ENCODE measurements at regions not wholly inside any gene's neighbourhood (a gene's known extent, or its start where the extent isn't known, plus 50 kb on each side); places are given as distances from the start of the nearest gene placed in this dataset.

- no peak for DNase-seq (ENCODE audit: low spot score)
- no peak overlapping the region for H3K4ac ChIP-seq (ENCODE audit: low read length)
- H3K23ac ChIP-seq (ENCODE audit: low read depth, low read length, poor library complexity), result no peak overlapping the region
- H3K18ac ChIP-seq (ENCODE audit: low read length), result no peak overlapping the region
- H2BK5ac ChIP-seq (ENCODE audit: low read length), result no peak overlapping the region
- no peak overlapping the region for H2BK12ac ChIP-seq (ENCODE audit: low read length)
- H3K9ac ChIP-seq (ENCODE audit: low read depth, low read length, poor library complexity), result no peak overlapping the region
- H2AFZ ChIP-seq (ENCODE audit: low read length), result no peak overlapping the region
- no peak overlapping the region for H3K14ac ChIP-seq (ENCODE audit: low read length)
- no peaks in the 10 kb centered on the region for H3K79me1 ChIP-seq (ENCODE audit: low read depth, low read length)
- H3K27me3 ChIP-seq (ENCODE audit: control insufficient read depth in 3 of 3, insufficient read depth in 3 of 3, low read depth in 1 of 3, low read length in 3 of 3), result no peaks in the 10 kb centered on the region
- H3K4me3 ChIP-seq (ENCODE audit: low read length in 2 of 2), result no peak overlapping the region
- no peak overlapping the region for H4K8ac ChIP-seq (ENCODE audit: low read depth, low read length)
- no peaks in the 10 kb centered on the region for H3K9me3 ChIP-seq (replicated peaks in 1 of 2; ENCODE audit: control insufficient read depth in 2 of 2, insufficient read depth in 1 of 2, low read depth in 1 of 2, low read length in 2 of 2)
- H3K4me1 ChIP-seq (ENCODE audit: control insufficient read depth in 2 of 2, insufficient read depth in 1 of 2, low read depth in 1 of 2, low read length in 2 of 2), result no peaks in the 10 kb centered on the region
- no peaks in the 10 kb centered on the region for H3K36me3 ChIP-seq (replicated peaks in 1 of 2; ENCODE audit: control insufficient read depth in 2 of 2, insufficient read depth in 2 of 2, low read length in 2 of 2)
- WGBS, 2 donors (ENCODE audit: extremely low coverage in 2 of 2, insufficient read length in 2 of 2, insufficient replicate concordance in 1 of 2), result no CpG with 5 or more reads among the region's 10 CpGs
- H4K91ac ChIP-seq (ENCODE audit: low read depth, low read length, poor library complexity), result no peak overlapping the region
- no peak overlapping the region for H2BK15ac ChIP-seq (ENCODE audit: low read length)
- no peak overlapping the region for H3K4me2 ChIP-seq (ENCODE audit: insufficient read depth, low read length, poor library complexity, severe bottlenecking)
- no peak overlapping the region for H3K27ac ChIP-seq (replicated peaks; ENCODE audit: low read length)
- no peak overlapping the region for H2AK5ac ChIP-seq (ENCODE audit: low read depth, low read length)
- no peak overlapping the region for H2BK120ac ChIP-seq (ENCODE audit: low read depth, low read length)
These were observed 396.0 kb upstream of the RGPD4 start for GRCh38 chr2:107430596-107431266.

- no peak overlapping the region for H4K91ac ChIP-seq (ENCODE audit: low read depth, low read length, poor library complexity)
- no peak overlapping the region for H3K27ac ChIP-seq (replicated peaks; ENCODE audit: low read length)
- no peak overlapping the region for H3K23ac ChIP-seq (ENCODE audit: low read depth, low read length, poor library complexity)
- H3K9me3 ChIP-seq (replicated peaks in 1 of 2; ENCODE audit: control insufficient read depth in 2 of 2, insufficient read depth in 1 of 2, low read depth in 1 of 2, low read length in 2 of 2), result peaks cover 0 to 2% of the 10 kb centered on the region in 2 donors
- H3K9ac ChIP-seq (ENCODE audit: low read depth, low read length, poor library complexity), result no peak overlapping the region
- no peak overlapping the region for H2BK12ac ChIP-seq (ENCODE audit: low read length)
- no peak overlapping the region for H3K4me2 ChIP-seq (ENCODE audit: insufficient read depth, low read length, poor library complexity, severe bottlenecking)
- no peak overlapping the region for H2BK5ac ChIP-seq (ENCODE audit: low read length)
- no peak overlapping the region for H2AK5ac ChIP-seq (ENCODE audit: low read depth, low read length)
- H3K18ac ChIP-seq (ENCODE audit: low read length), result no peak overlapping the region
- H4K8ac ChIP-seq (ENCODE audit: low read depth, low read length), result no peak overlapping the region
- no peak for DNase-seq (ENCODE audit: low spot score)
- H2BK15ac ChIP-seq (ENCODE audit: low read length), result no peak overlapping the region
- no peaks in the 10 kb centered on the region for H3K27me3 ChIP-seq (ENCODE audit: control insufficient read depth in 3 of 3, insufficient read depth in 3 of 3, low read depth in 1 of 3, low read length in 3 of 3)
- H3K4me1 ChIP-seq (ENCODE audit: control insufficient read depth in 2 of 2, insufficient read depth in 1 of 2, low read depth in 1 of 2, low read length in 2 of 2), result no peaks in the 10 kb centered on the region
- H3K4ac ChIP-seq (ENCODE audit: low read length), result no peak overlapping the region
- H3K14ac ChIP-seq (ENCODE audit: low read length), result no peak overlapping the region
- H3K36me3 ChIP-seq (replicated peaks in 1 of 2; ENCODE audit: control insufficient read depth in 2 of 2, insufficient read depth in 2 of 2, low read length in 2 of 2), result no peaks in the 10 kb centered on the region
- H3K4me3 ChIP-seq (ENCODE audit: low read length in 2 of 2), result no peak overlapping the region
- no peak overlapping the region for H2AFZ ChIP-seq (ENCODE audit: low read length)
- H2BK120ac ChIP-seq (ENCODE audit: low read depth, low read length), result no peak overlapping the region
- no peaks in the 10 kb centered on the region for H3K79me1 ChIP-seq (ENCODE audit: low read depth, low read length)
These were observed 390.4 kb upstream of the RGPD4 start for GRCh38 chr2:107436281-107436680.

GRCh38 chr2:107437265-107437664 is 389.4 kb upstream of the RGPD4 start:
- H3K4me3 ChIP-seq (ENCODE audit: low read length in 2 of 2), result no peak overlapping the region
- no peak overlapping the region for H3K4ac ChIP-seq (ENCODE audit: low read length)
- no peak overlapping the region for H2BK15ac ChIP-seq (ENCODE audit: low read length)
- no peak overlapping the region for H3K9ac ChIP-seq (ENCODE audit: low read depth, low read length, poor library complexity)
- no peak overlapping the region for H4K91ac ChIP-seq (ENCODE audit: low read depth, low read length, poor library complexity)
- H3K9me3 ChIP-seq (replicated peaks in 1 of 2; ENCODE audit: control insufficient read depth in 2 of 2, insufficient read depth in 1 of 2, low read depth in 1 of 2, low read length in 2 of 2), result peaks cover 0 to 2% of the 10 kb centered on the region in 2 donors
- H3K4me1 ChIP-seq (ENCODE audit: control insufficient read depth in 2 of 2, insufficient read depth in 1 of 2, low read depth in 1 of 2, low read length in 2 of 2), result no peaks in the 10 kb centered on the region
- no peaks in the 10 kb centered on the region for H3K27me3 ChIP-seq (ENCODE audit: control insufficient read depth in 3 of 3, insufficient read depth in 3 of 3, low read depth in 1 of 3, low read length in 3 of 3)
- DNase-seq (ENCODE audit: low spot score), result no peak
- H3K23ac ChIP-seq (ENCODE audit: low read depth, low read length, poor library complexity), result no peak overlapping the region
- no peak overlapping the region for H3K18ac ChIP-seq (ENCODE audit: low read length)
- no peak overlapping the region for H2BK120ac ChIP-seq (ENCODE audit: low read depth, low read length)
- no peak overlapping the region for H2AK5ac ChIP-seq (ENCODE audit: low read depth, low read length)
- no peak overlapping the region for H2BK12ac ChIP-seq (ENCODE audit: low read length)
- H3K14ac ChIP-seq (ENCODE audit: low read length), result no peak overlapping the region
- H2BK5ac ChIP-seq (ENCODE audit: low read length), result no peak overlapping the region
- H2AFZ ChIP-seq (ENCODE audit: low read length), result no peak overlapping the region
- no peak overlapping the region for H3K4me2 ChIP-seq (ENCODE audit: insufficient read depth, low read length, poor library complexity, severe bottlenecking)
- no peak overlapping the region for H4K8ac ChIP-seq (ENCODE audit: low read depth, low read length)
- no peaks in the 10 kb centered on the region for H3K36me3 ChIP-seq (replicated peaks in 1 of 2; ENCODE audit: control insufficient read depth in 2 of 2, insufficient read depth in 2 of 2, low read length in 2 of 2)
- H3K79me1 ChIP-seq (ENCODE audit: low read depth, low read length), result no peaks in the 10 kb centered on the region
- H3K27ac ChIP-seq (replicated peaks; ENCODE audit: low read length), result no peak overlapping the region

GRCh38 chr2:107437807-107438206 is 388.9 kb upstream of the RGPD4 start:
- Histone ChIP-seq H3K27ac (replicated peaks; ENCODE audit: low read length) (no peak overlapping the region), H2BK5ac (ENCODE audit: low read length) (no peak overlapping the region), H3K36me3 (replicated peaks in 1 of 2; ENCODE audit: control insufficient read depth in 2 of 2, insufficient read depth in 2 of 2, low read length in 2 of 2) (no peaks in the 10 kb centered on the region), H4K91ac (ENCODE audit: low read depth, low read length, poor library complexity) (no peak overlapping the region), H3K4me3 (ENCODE audit: low read length in 2 of 2) (no peak overlapping the region), H2AK5ac (ENCODE audit: low read depth, low read length) (no peak overlapping the region), H2BK120ac (ENCODE audit: low read depth, low read length) (no peak overlapping the region), H3K4ac (ENCODE audit: low read length) (no peak overlapping the region), H3K4me2 (ENCODE audit: insufficient read depth, low read length, poor library complexity, severe bottlenecking) (no peak overlapping the region), H3K9me3 (replicated peaks in 1 of 2; ENCODE audit: control insufficient read depth in 2 of 2, insufficient read depth in 1 of 2, low read depth in 1 of 2, low read length in 2 of 2) (peaks cover 0 to 2% of the 10 kb centered on the region in 2 donors), H2AFZ (ENCODE audit: low read length) (no peak overlapping the region), H3K27me3 (ENCODE audit: control insufficient read depth in 3 of 3, insufficient read depth in 3 of 3, low read depth in 1 of 3, low read length in 3 of 3) (no peaks in the 10 kb centered on the region), H3K9ac (ENCODE audit: low read depth, low read length, poor library complexity) (no peak overlapping the region), H2BK15ac (ENCODE audit: low read length) (no peak overlapping the region), H3K4me1 (ENCODE audit: control insufficient read depth in 2 of 2, insufficient read depth in 1 of 2, low read depth in 1 of 2, low read length in 2 of 2) (no peaks in the 10 kb centered on the region), H4K8ac (ENCODE audit: low read depth, low read length) (no peak overlapping the region), H3K14ac (ENCODE audit: low read length) (no peak overlapping the region), H3K79me1 (ENCODE audit: low read depth, low read length) (no peaks in the 10 kb centered on the region), H3K23ac (ENCODE audit: low read depth, low read length, poor library complexity) (no peak overlapping the region), H3K18ac (ENCODE audit: low read length) (no peak overlapping the region), H2BK12ac (ENCODE audit: low read length) (no peak overlapping the region)
- no peak for DNase-seq (ENCODE audit: low spot score)
- WGBS, 2 donors (ENCODE audit: extremely low coverage in 2 of 2, insufficient read length in 2 of 2, insufficient replicate concordance in 1 of 2), result no CpG with 5 or more reads among the region's 2 CpGs
